ENCODE measurements at regions not wholly inside any gene's neighbourhood (a gene's known extent, or its start where the extent isn't known, plus 50 kb on each side); places are given as distances from the start of the nearest gene placed in this dataset.
A peak's percentile ranks its signal among the peaks of the same experiment; 100 is the strongest.

GRCh38 chr3:31004025-31004678 is 109.7 kb upstream of the GADL1 start:
- FAIRE-seq (no peak), DNase-seq (ENCODE audit: low read depth) (peak; percentile 51)
- no peaks in the 10 kb centered on the region for H3K27me3 ChIP-seq (ENCODE audit: control insufficient read depth, insufficient read depth, low read length)
- no peak for TF ChIP-seq CTCF (IDR thresholded peaks at IDR 0.05; ENCODE audit: insufficient read depth, low read length, severe bottlenecking)
- no peaks in the 10 kb centered on the region for H3K36me3 ChIP-seq (ENCODE audit: control insufficient read depth, insufficient read depth, low read length)
- H3K4me3 ChIP-seq (ENCODE audit: low read depth, low read length) = no peak overlapping the region

- Histone ChIP-seq H3K27me3 (ENCODE audit: control insufficient read depth, insufficient read depth, low read length) (no peaks in the 10 kb centered on the region), H3K36me3 (ENCODE audit: control insufficient read depth, insufficient read depth, low read length) (no peaks in the 10 kb centered on the region), H3K4me3 (ENCODE audit: low read depth, low read length) (no peak overlapping the region)
- TF ChIP-seq CTCF (IDR thresholded peaks at IDR 0.05; ENCODE audit: insufficient read depth, low read length, severe bottlenecking) = no peak
- peak; percentile 62 for FAIRE-seq
- peak; percentile 77 for DNase-seq (ENCODE audit: low read depth)
These were observed 114.5 kb upstream of the GADL1 start for GRCh38 chr3:31008994-31009393.

GRCh38 chr3:31009881-31010280 is 115.4 kb upstream of the GADL1 start:
- no peak overlapping the region for H3K4me3 ChIP-seq (ENCODE audit: low read depth, low read length)
- H3K27me3 ChIP-seq (ENCODE audit: control insufficient read depth, insufficient read depth, low read length) = no peaks in the 10 kb centered on the region
- FAIRE-seq (no peak), DNase-seq (ENCODE audit: low read depth) (peak; percentile 53)
- no peaks in the 10 kb centered on the region for H3K36me3 ChIP-seq (ENCODE audit: control insufficient read depth, insufficient read depth, low read length)
- no peak for TF ChIP-seq CTCF (IDR thresholded peaks at IDR 0.05; ENCODE audit: insufficient read depth, low read length, severe bottlenecking)

- Histone ChIP-seq H3K27me3 (ENCODE audit: control insufficient read depth, insufficient read depth, low read length) (no peaks in the 10 kb centered on the region), H3K36me3 (ENCODE audit: control insufficient read depth, insufficient read depth, low read length) (no peaks in the 10 kb centered on the region), H3K4me3 (ENCODE audit: low read depth, low read length) (no peak overlapping the region)
- TF ChIP-seq CTCF (IDR thresholded peaks at IDR 0.05; ENCODE audit: insufficient read depth, low read length, severe bottlenecking) = no peak
- FAIRE-seq = no peak
- DNase-seq (ENCODE audit: low read depth) = peak; percentile 40
These were observed 116.0 kb upstream of the GADL1 start for GRCh38 chr3:31010491-31010890.

GRCh38 chr3:31011380-31011779 is 116.9 kb upstream of the GADL1 start:
- FAIRE-seq = no peak
- Histone ChIP-seq H3K4me3 (ENCODE audit: low read depth, low read length) (no peak overlapping the region), H3K36me3 (ENCODE audit: control insufficient read depth, insufficient read depth, low read length) (no peaks in the 10 kb centered on the region), H3K27me3 (ENCODE audit: control insufficient read depth, insufficient read depth, low read length) (no peaks in the 10 kb centered on the region)
- TF ChIP-seq CTCF (IDR thresholded peaks at IDR 0.05; ENCODE audit: insufficient read depth, low read length, severe bottlenecking) = no peak
- no peak for DNase-seq (ENCODE audit: low read depth)

GRCh38 chr3:31013090-31013489 is 118.6 kb upstream of the GADL1 start:
- H3K27me3 ChIP-seq (ENCODE audit: control insufficient read depth, insufficient read depth, low read length) = no peaks in the 10 kb centered on the region
- no peaks in the 10 kb centered on the region for H3K36me3 ChIP-seq (ENCODE audit: control insufficient read depth, insufficient read depth, low read length)
- no peak for DNase-seq (ENCODE audit: low read depth)
- H3K4me3 ChIP-seq (ENCODE audit: low read depth, low read length) = no peak overlapping the region
- no peak for TF ChIP-seq CTCF (IDR thresholded peaks at IDR 0.05; ENCODE audit: insufficient read depth, low read length, severe bottlenecking)
- no peak for FAIRE-seq

All from bronchial epithelial cell (primary cell).